Stomach smooth muscle (tissue), 2 donors: ENCODE measurements at regions not wholly inside any gene's neighbourhood (a gene's known extent, or its start where the extent isn't known, plus 50 kb on each side); places are given as distances from the start of the nearest gene placed in this dataset.

Source experiments
- H3K27ac ChIP-seq: one replicate; pipeline ENCODE4 v1.7.0; 2013; ENCODE audit warnings: mild to moderate bottlenecking, low read length, inconsistent platforms
- H3K27me3 ChIP-seq, 2 donors: one replicate each; pipeline ENCODE4 v1.7.0; 2013; ENCODE audit warnings: low read length in 2 of 2; ENCODE audit not compliant: insufficient read depth in 2 of 2, control insufficient read depth in 1 of 2
- H3K36me3 ChIP-seq, 2 donors: one replicate each; pipeline ENCODE4 v1.7.0; 2013; ENCODE audit warnings: low read length in 2 of 2; ENCODE audit not compliant: control insufficient read depth in 2 of 2, insufficient read depth in 2 of 2
- H3K4me1 ChIP-seq: one replicate; pipeline ENCODE4 v1.7.0; 2013; ENCODE audit warnings: low read length; ENCODE audit not compliant: control insufficient read depth, insufficient read depth
- H3K4me3 ChIP-seq, 2 donors: one replicate each; pipeline ENCODE4 v1.7.0; 2013; ENCODE audit warnings: low read length in 2 of 2
- H3K9ac ChIP-seq, 2 donors: one replicate each; pipeline ENCODE4 v1.7.0; 2013; ENCODE audit warnings: low read length in 2 of 2, mild to moderate bottlenecking in 1 of 2
- H3K9me3 ChIP-seq, 2 donors: one replicate each; pipeline ENCODE4 v1.7.0; 2013; ENCODE audit warnings: low read length in 2 of 2; ENCODE audit not compliant: control insufficient read depth in 2 of 2
- donor health status: healthy.
- donor health status: Pancreatic carcinoma.

- H3K9me3 ChIP-seq: peaks cover 0 to 2% of the 10 kb centered on the region in 2 donors
- no peaks in the 10 kb centered on the region for H3K4me1 ChIP-seq
- H3K9ac ChIP-seq: no peak overlapping the region
- no peak overlapping the region for H3K4me3 ChIP-seq
- no peaks in the 10 kb centered on the region for H3K36me3 ChIP-seq
- H3K27me3 ChIP-seq: no peaks in the 10 kb centered on the region
- H3K27ac ChIP-seq: no peak overlapping the region
These were observed 746.9 kb downstream of the TYW1 start for GRCh38 chr7:67743501-67743900.

- Histone ChIP-seq H3K4me3 (no peak overlapping the region), H3K27me3 (no peaks in the 10 kb centered on the region), H3K4me1 (no peaks in the 10 kb centered on the region), H3K9me3 (no peaks in the 10 kb centered on the region), H3K9ac (no peak overlapping the region), H3K27ac (no peak overlapping the region), H3K36me3 (no peaks in the 10 kb centered on the region)
These were observed 755.6 kb downstream of the TYW1 start for GRCh38 chr7:67752227-67752626.

GRCh38 chr7:67753891-67754290 is 757.3 kb downstream of the TYW1 start:
- no peak overlapping the region for H3K27ac ChIP-seq
- H3K4me3 ChIP-seq: no peak overlapping the region
- no peaks in the 10 kb centered on the region for H3K9me3 ChIP-seq

GRCh38 chr7:67754651-67755050 is 758.0 kb downstream of the TYW1 start:
- H3K9me3 ChIP-seq: no peaks in the 10 kb centered on the region
- H3K27ac ChIP-seq: no peak overlapping the region
- H3K9ac ChIP-seq: no peak overlapping the region
- no peaks in the 10 kb centered on the region for H3K36me3 ChIP-seq
- no peak overlapping the region for H3K4me3 ChIP-seq
- no peaks in the 10 kb centered on the region for H3K27me3 ChIP-seq
- no peaks in the 10 kb centered on the region for H3K4me1 ChIP-seq

More at GRCh38 chr7:67753891-67754290, 757.3 kb downstream of the TYW1 start:
- H3K36me3 ChIP-seq: no peaks in the 10 kb centered on the region
- no peaks in the 10 kb centered on the region for H3K4me1 ChIP-seq
- no peaks in the 10 kb centered on the region for H3K27me3 ChIP-seq
- no peak overlapping the region for H3K9ac ChIP-seq

- Histone ChIP-seq H3K27ac (no peak overlapping the region), H3K9me3 (no peaks in the 10 kb centered on the region), H3K36me3 (no peaks in the 10 kb centered on the region), H3K4me1 (no peaks in the 10 kb centered on the region), H3K9ac (no peak overlapping the region), H3K27me3 (no peaks in the 10 kb centered on the region), H3K4me3 (no peak overlapping the region)
These were observed 761.9 kb downstream of the TYW1 start for GRCh38 chr7:67758551-67758950.

- no peak overlapping the region for H3K27ac ChIP-seq
- no peak overlapping the region for H3K4me3 ChIP-seq
- no peaks in the 10 kb centered on the region for H3K27me3 ChIP-seq
- no peaks in the 10 kb centered on the region for H3K9me3 ChIP-seq
- no peaks in the 10 kb centered on the region for H3K4me1 ChIP-seq
- H3K9ac ChIP-seq: no peak overlapping the region
- H3K36me3 ChIP-seq: no peaks in the 10 kb centered on the region
These were observed 764.3 kb downstream of the TYW1 start for GRCh38 chr7:67760971-67761370.

- no peak overlapping the region for H3K9ac ChIP-seq
- H3K4me3 ChIP-seq: no peak overlapping the region
- no peaks in the 10 kb centered on the region for H3K27me3 ChIP-seq
- no peaks in the 10 kb centered on the region for H3K9me3 ChIP-seq
- H3K27ac ChIP-seq: no peak overlapping the region
- H3K36me3 ChIP-seq: no peaks in the 10 kb centered on the region
- no peaks in the 10 kb centered on the region for H3K4me1 ChIP-seq
These were observed 765.9 kb downstream of the TYW1 start for GRCh38 chr7:67762516-67762915.

- Histone ChIP-seq H3K27ac (no peak overlapping the region), H3K4me1 (no peaks in the 10 kb centered on the region), H3K36me3 (no peaks in the 10 kb centered on the region), H3K9me3 (no peaks in the 10 kb centered on the region), H3K4me3 (no peak overlapping the region), H3K27me3 (no peaks in the 10 kb centered on the region), H3K9ac (no peak overlapping the region)
These were observed 767.7 kb downstream of the TYW1 start for GRCh38 chr7:67764289-67764688.

GRCh38 chr7:67765481-67766175 is 769.0 kb downstream of the TYW1 start:
- Histone ChIP-seq H3K9me3 (no peaks in the 10 kb centered on the region), H3K9ac (no peak overlapping the region), H3K4me3 (no peak overlapping the region), H3K27ac (no peak overlapping the region), H3K36me3 (no peaks in the 10 kb centered on the region), H3K4me1 (no peaks in the 10 kb centered on the region), H3K27me3 (no peaks in the 10 kb centered on the region)

- H3K4me3 ChIP-seq: no peak overlapping the region
- peaks cover 0 to 1% of the 10 kb centered on the region in 2 donors for H3K27me3 ChIP-seq
- no peaks in the 10 kb centered on the region for H3K4me1 ChIP-seq
- H3K27ac ChIP-seq: no peak overlapping the region
- H3K9me3 ChIP-seq: no peaks in the 10 kb centered on the region
- H3K36me3 ChIP-seq: no peaks in the 10 kb centered on the region
- H3K9ac ChIP-seq: no peak overlapping the region
These were observed 770.3 kb downstream of the TYW1 start for GRCh38 chr7:67766906-67767410.

GRCh38 chr7:67771846-67772605 is 775.4 kb downstream of the TYW1 start:
- no peak overlapping the region for H3K27ac ChIP-seq

More at GRCh38 chr7:67771846-67772605, 775.4 kb downstream of the TYW1 start:
- Histone ChIP-seq H3K9me3 (no peaks in the 10 kb centered on the region), H3K9ac (no peak overlapping the region), H3K27me3 (peaks cover 3 to 4% of the 10 kb centered on the region in 2 donors), H3K36me3 (no peaks in the 10 kb centered on the region), H3K4me3 (no peak overlapping the region), H3K4me1 (no peaks in the 10 kb centered on the region)
